SKM-1 (cell line): ENCODE measurements at regions not wholly inside any gene's neighbourhood (a gene's known extent, or its start where the extent isn't known, plus 50 kb on each side); places are given as distances from the start of the nearest gene placed in this dataset.

Experiments used
- DNase-seq: peaks from one replicate; lab custom pipeline; 2025; ENCODE audit not compliant: unreplicated experiment; lab: John Stamatoyannopoulos, UW

DNA sequence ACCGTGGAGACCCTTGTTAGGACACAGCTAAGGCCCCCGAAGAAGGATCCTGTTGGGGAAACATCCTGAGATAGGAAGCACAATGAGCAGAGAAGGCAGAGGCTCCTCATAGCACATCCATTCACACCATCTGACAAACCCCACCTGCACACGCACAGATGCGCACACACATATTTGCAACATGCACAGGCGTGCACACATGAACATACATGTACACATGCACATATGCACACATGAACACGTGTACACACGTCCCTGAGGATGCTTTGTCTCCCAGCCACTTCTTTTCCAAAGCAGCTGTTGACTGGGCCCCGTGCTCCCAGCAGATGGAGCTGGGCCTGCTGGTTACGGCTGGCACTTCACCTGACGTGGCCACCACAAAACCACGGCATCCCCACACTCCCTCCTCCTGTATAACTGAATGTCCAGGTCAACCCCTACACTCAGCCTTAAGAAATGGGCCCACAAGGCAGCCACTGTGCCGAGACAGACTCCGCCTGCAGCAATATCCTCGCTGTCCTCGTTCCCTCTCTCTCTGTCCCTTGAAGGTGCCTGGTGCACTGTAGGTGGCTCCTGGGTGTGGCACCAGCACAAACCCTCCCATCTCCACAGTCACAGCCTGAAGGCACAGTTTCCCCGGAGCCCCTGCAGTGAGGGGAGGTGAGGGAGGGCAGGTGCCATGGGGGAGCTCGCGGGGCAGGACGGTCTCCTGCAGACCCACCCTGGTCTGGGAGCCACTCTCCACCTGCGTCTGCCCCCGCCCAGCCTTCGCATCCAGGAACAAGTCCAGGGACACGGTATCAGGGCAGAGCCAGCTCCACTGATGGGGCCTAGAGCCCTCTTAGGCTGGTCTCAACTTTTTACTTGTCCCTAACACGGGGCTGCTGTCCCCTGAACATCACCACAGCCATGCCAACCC is 183.0 kb downstream of the RBFOX3 start:
- DNase-seq, result no peak

DNA sequence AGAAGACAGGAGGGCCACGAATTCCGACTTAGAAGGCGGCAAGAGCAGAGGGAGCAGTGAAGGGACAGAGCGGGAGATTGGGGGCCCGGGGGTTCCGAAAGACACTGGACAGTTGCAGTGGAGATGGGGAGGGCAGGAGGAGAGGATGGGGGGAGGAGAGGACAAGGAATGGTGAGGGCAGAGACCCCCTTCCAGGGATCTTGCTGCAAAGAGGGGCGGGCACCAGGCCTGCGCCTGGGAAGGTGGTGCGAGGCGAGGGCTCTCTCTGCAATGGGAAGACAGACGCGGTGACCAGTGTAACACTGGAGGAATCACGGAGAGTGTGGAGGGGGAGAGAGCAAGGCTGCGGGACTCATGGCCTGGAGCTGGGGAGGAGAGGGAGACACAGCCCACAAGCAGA is 185.2 kb downstream of the RBFOX3 start:
- DNase-seq, result no peak

DNA sequence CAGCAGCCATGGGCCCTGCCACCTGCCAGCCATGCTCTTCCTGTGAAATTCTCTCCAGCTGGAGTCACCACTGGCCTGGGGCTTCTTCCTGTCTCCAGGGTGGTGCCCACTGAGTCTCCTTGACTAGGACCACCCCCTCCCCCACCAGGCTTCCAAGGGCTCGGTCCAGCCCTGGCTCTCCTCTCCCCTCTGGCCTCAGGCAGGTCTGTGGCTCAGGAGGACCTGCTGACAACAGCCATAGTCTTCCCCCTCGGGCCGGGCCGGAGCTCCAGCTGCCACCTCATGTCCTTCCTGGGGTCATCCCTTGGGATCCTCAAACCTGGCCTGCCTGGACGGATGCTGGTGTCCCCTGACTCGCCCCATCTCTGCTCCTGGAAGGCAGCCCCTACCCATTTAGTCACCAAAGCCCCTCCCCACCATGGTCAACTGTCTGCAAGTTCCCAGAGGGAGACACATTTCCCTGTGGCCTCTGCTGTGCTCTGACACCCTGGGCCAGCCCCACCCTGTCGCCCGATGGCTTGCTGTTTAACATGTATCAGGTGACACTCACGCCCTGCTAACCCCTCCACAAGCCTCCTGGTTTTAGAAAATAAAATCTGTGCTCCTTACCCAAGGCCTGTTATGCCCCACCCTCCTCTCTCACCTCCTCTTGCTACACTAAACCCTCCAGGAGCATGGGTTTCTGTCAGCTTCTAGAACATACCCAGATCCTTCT is 186.2 kb downstream of the RBFOX3 start:
- DNase-seq, result no peak

DNA sequence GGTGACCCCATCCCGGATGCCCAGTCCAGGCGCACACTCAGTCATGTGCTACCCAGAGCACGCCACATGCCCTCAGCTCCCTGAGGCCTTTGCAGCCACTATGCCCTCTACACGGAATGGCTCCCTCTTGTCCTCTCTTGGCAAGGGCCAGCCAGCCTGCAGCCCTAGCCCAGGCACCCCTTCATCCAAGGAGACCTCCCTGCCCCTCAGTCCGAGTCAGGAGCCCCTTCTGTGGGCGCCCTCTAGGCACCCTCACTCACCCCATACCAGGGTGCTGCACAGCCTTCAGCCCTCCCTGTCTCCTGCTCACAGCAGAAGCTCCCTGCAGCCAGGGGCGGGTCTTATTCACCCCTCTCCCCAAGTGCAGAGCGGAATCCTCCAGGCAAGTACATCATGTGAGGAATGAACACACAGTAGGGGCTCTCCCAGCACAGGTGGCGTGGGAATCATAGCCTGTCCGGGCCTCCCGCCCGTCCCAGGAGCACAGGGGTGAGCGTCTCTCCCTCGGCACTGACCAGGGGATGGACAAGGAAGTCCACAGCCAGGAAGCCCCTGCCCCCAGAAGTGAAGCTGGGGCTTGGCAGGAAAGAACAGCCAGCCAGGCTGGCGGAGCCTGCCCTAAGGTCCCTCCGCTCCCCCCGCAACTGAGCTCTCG is 186.9 kb downstream of the RBFOX3 start:
- no peak for DNase-seq

DNA sequence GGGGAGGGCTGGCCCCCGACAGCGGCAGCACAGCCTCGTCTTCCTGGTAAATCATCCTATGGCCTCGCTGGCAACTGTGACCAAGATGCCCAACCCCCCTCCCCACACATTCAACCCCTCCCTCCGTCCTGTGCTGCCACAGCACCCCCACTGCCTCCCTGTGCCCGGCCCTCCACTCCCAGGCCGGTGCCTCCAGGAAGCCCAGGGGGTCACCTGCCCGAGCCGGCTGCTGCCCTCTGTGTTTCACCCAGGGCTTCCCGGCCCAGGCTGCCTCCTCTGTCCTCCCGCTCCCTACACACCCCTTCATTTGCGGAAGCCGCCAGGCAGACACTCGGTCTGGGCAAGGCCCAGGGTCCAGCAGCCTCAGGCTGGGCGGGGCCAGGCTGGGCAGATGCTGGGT is 188.6 kb downstream of the RBFOX3 start:
- no peak for DNase-seq

GRCh38 chr17:79420318-79421243 is 190.3 kb downstream of the RBFOX3 start:
- no peak for DNase-seq

GRCh38 chr17:79417476-79417988 is 193.3 kb downstream of the RBFOX3 start:
- no peak for DNase-seq

DNA sequence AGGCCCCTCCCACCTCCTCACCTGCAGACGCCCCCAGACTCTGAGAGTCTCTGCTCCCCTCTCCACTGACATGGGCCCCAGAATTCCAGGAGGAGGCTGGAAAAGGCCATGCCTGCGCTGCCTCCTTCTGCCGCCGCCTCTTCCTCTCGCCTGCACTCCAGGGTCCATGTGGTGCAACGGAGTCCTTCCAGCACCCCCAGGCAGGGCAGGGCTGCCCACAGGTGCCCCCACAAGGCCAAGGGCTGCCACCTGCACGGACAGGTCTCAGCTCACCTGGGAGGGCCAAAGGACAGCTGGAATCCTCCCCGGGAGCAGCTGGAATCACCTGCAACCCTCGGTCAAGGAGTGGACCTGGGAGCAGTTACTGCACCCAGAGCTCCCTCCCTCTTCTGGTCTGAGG is 194.9 kb downstream of the RBFOX3 start:
- DNase-seq, result no peak

DNA sequence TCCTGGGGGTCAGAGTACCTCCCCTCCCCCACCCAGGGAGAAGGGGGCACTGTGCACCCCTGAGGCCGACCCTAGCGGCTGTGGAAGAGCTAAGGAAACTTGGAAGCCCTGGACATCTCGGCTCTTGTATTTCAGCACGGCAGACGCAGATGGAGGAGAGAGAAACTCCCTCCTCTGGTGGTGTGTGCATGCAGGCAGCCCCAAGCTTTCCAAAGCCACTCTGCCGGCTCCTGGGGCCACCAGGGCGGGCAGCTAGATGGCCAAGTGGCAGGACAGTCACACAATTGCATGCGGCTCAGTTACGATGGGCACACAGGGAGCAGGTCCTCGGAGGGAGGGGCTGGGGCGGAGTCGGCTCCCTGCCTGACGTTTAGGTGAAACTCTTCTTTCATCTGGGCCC is 195.5 kb downstream of the RBFOX3 start:
- no peak for DNase-seq

GRCh38 chr17:79414793-79415211 is 196.0 kb downstream of the RBFOX3 start:
- no peak for DNase-seq

GRCh38 chr17:79414063-79414792 is 196.6 kb downstream of the RBFOX3 start:
- no peak for DNase-seq

DNA sequence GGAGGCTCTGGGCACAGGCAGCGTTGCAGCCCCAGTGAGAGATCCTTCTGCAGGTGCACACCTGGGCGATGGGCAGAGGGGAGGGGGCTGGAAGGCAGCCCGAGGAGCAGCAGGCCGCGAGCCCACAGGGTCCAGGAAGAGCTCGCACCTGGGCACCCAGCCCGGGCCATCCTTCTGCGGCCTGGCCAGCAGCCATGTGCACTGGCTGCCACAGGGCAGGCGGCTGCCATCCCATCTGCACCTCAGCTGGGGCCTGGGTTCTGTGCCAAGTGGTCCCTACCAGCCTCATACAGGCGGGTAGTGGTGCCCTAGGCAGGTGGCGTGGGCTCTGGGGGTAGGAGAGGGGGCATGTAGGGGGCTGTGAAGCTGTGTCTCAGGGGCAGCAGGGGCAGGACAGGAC is 197.2 kb downstream of the RBFOX3 start:
- no peak for DNase-seq

DNA sequence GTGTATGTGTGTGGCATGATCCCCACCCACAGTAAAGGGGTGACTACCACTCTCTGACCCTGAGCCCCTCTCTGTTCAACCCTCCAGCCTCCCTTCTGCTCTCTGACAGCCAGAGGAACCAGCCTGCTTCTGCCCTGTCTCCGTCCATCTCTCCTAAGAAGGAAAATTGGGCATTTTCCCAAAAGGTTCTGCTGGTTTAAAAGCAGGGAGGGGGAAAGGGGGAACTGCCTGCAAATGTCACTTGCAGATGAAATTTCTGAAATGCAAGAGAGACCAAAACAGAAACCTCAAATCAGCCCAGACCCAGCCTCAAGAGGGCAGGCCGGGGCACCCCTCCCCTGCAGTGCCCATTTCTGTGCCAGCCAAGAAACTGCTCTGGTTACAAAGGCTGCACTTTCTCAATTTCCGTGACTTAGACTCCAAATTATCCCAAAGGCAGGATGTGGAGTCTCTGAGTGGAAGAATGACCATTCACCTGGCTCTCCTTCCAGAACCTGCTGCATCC is 197.9 kb downstream of the RBFOX3 start:
- DNase-seq, result no peak

- DNase-seq, result no peak
Measured at GRCh38 chr17:79412110-79412509, 198.7 kb downstream of the RBFOX3 start.

- DNase-seq, result no peak
Measured at GRCh38 chr17:79411419-79411818, 199.4 kb downstream of the RBFOX3 start.

DNA sequence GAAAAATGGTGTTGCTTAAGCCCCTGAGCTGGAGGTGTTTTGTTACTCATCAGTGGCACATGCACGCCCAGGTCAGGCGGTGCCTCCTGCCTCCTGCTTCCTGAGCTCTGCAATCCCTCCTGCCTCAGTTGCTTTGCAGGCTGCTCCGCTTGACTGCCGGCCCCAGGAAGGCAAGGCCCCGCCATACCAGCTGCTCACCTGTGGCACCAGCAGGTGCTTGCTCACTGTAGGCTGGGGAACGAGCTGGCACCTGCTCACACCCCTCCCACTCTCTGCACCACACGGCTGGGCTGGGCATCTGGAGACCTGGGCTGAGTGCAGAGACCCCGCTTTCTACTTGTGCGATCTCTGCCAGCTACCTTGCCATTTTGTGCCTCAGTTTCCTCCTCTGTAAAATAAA is 200.2 kb downstream of the RBFOX3 start:
- no peak for DNase-seq

- no peak for DNase-seq
Measured at GRCh38 chr17:79408251-79408650, 202.6 kb downstream of the RBFOX3 start.

DNA sequence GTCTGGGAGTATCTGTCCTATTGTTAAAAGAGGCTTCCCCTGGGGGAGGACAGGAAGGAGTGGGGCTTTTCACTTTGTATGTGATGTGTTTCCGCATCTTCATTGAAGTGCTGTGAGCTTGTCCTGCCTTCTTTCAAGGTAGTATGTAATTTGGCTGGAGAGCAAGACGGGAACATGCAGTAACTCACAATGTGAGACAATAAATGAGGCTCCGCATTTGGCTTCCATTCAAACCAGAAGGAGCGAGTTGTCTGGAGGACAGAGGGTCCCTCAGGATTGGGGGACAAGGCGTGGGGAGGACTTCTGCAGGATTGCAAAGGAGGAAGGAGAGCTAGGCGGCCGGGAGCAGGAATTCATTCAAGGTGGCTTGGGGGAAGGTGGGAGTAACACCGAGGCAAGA is 203.5 kb downstream of the RBFOX3 start:
- no peak for DNase-seq

DNA sequence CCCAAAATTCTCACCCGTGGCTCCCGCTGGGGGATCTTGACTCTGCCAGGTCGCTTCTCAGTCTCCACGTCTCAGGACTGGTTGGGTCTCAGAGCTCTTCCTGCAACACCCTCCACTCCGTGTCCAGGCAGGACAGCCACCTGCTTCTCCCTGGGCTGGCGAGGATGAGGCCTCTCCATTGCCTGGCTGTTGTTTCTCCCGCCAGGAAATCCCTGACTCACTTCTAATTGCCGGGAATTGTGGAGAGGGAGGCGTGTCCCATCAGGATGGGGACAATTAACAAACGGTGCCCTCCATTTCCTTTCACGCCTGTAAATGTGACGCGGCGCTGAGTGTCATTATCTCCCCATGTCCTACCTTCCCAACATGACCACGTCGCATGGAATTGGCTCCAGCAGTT is 204.5 kb downstream of the RBFOX3 start:
- DNase-seq, result no peak

DNA sequence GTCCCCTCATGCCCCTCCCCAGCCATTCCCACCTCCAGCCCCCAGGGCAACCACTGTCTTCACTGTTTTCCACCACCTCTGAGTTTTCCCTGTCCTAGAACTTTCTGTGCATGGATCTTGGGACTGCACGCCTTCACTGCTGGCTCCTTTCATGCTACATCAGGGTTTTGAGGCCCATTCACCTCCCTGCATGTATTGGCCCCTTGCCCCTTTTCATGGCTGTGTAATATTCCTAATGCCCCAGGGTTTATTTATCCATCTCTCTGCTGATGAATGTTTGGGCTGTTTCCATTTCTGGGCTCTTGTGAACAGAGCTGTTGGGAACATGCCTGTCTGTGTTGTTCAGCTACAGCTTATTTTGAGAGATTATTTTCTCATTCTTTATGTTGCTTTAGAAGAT is 205.0 kb downstream of the RBFOX3 start:
- no peak for DNase-seq
